OCI-LY3 (cell line): ENCODE measurements at regions not wholly inside any gene's neighbourhood (a gene's known extent, or its start where the extent isn't known, plus 50 kb on each side); places are given as distances from the start of the nearest gene placed in this dataset.

ENCODE experiments used
- EZH2phosphoT487 ChIP-seq: fragments of 200-600 bp; shearing (Covaris generic); IDR thresholded peaks from 2 replicates; pipeline ENCODE4 v1.6.1; 2018; ENCODE audit warnings: antibody characterized with exemption, mixed run types, low read depth
- TF ChIP-seq, protein P1 (sequence below): fragments of 200-600, 300-600 bp; sonication (generic); IDR thresholded peaks from 2 replicates; pipeline ENCODE4 v1.5.1; 2014; ENCODE audit warnings: antibody characterized with exemption, low read length, low read depth

- TF ChIP-seq, protein P1, sequence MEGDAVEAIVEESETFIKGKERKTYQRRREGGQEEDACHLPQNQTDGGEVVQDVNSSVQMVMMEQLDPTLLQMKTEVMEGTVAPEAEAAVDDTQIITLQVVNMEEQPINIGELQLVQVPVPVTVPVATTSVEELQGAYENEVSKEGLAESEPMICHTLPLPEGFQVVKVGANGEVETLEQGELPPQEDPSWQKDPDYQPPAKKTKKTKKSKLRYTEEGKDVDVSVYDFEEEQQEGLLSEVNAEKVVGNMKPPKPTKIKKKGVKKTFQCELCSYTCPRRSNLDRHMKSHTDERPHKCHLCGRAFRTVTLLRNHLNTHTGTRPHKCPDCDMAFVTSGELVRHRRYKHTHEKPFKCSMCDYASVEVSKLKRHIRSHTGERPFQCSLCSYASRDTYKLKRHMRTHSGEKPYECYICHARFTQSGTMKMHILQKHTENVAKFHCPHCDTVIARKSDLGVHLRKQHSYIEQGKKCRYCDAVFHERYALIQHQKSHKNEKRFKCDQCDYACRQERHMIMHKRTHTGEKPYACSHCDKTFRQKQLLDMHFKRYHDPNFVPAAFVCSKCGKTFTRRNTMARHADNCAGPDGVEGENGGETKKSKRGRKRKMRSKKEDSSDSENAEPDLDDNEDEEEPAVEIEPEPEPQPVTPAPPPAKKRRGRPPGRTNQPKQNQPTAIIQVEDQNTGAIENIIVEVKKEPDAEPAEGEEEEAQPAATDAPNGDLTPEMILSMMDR = no peak
- TF ChIP-seq EZH2phosphoT487 = no peak
Observed at GRCh38 chr6:88339761-88340160, 173.6 kb upstream of the CNR1 start.
